Tibial artery (tissue), 4 donors: ENCODE measurements at regions not wholly inside any gene's neighbourhood (a gene's known extent, or its start where the extent isn't known, plus 50 kb on each side); places are given as distances from the start of the nearest gene placed in this dataset.

Experiments
- DNase-seq, 2 donors: peaks; one replicate each; pipeline ENCODE4 v3.0.0-alpha.2; 2019
- H3K27ac ChIP-seq, 2 donors: fragments of 200-600 bp; sonication (generic) in 1 of 2; 1 replicate in 1 of 2; 2 replicates in 1 of 2; pipeline ENCODE4 v1.5.1; 2018 to 2019; ENCODE audit warnings: mild to moderate bottlenecking in 1 of 2
- H3K27me3 ChIP-seq, 2 donors: fragments of 200-600 bp; sonication (generic) in 1 of 2; one replicate each; pipeline versions ENCODE4 v1.5.1 to v1.6.0; 2016 to 2019
- H3K36me3 ChIP-seq, 3 donors: fragments of 200-600 bp; sonication (generic) in 2 of 3; one replicate each; pipeline ENCODE4 v1.5.1; 2016 to 2019; ENCODE audit warnings: mild to moderate bottlenecking in 2 of 3
- H3K4me1 ChIP-seq, 4 donors: fragments of 200-600 bp; sonication (generic) in 2 of 4; 1 replicate in 3 of 4; 2 replicates in 1 of 4; pipeline ENCODE4 v1.5.1; 2016 to 2019
- H3K4me3 ChIP-seq, 2 donors: fragments of 200-600 bp; sonication (generic) in 1 of 2; 1 replicate in 1 of 2; 2 replicates in 1 of 2; pipeline ENCODE4 v1.5.1; 2018 to 2019; ENCODE audit warnings: mild to moderate bottlenecking in 2 of 2
- H3K9me3 ChIP-seq, 3 donors: fragments of 200-600 bp; sonication (generic) in 1 of 3; one replicate each; pipeline ENCODE4 v1.5.1; 2016 to 2019
- CTCF ChIP-seq, 2 experiments: fragments of 200-600 bp in 1 of 2; fragments of 450-650 bp in 1 of 2; IDR thresholded peaks; one replicate each; pipeline ENCODE4 v1.5.1; 2017 to 2019; ENCODE audit warnings: antibody characterized with exemption in 2 of 2, mild to moderate bottlenecking in 1 of 2, moderate library complexity in 1 of 2
- intact Hi-C: fragments of 100-400 bp; cut with DNase I; formaldehyde crosslinking; loops from one replicate; pipeline ENCODE4 v1.15.0; 2023; ENCODE audit warnings: low total_unique reads

GRCh38 chr13:63305641-63306133 is 1890.0 kb upstream of the PCDH20 start:
- Histone ChIP-seq H3K4me3 (no peak overlapping the region), H3K9me3 (no peaks in the 10 kb centered on the region), H3K36me3 (no peaks in the 10 kb centered on the region), H3K27ac (no peak overlapping the region), H3K4me1 (no peaks in the 10 kb centered on the region), H3K27me3 (no peaks in the 10 kb centered on the region)
- no peak for DNase-seq
- intact Hi-C loops = no loop called here
- no peak for TF ChIP-seq CTCF (IDR thresholded peaks at IDR 0.05)

DNA sequence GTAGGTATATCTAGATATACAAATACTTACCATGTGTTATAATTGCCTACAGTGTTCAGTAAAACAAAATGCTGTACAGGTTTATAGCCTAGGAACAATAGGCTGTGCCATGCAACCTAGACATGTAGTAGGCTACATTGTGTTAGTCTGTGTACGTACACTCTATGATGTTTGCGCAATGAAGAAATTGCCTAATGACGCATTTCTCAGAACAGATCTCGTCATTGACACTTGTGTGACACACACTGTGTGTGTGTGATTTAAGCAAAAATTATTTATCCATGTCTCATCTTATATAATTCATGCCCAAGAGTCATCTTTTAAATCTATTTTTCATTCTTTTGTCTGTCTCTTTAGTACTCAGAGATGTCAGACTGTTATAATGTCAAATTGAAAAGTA is 1888.8 kb upstream of the PCDH20 start:
- Histone ChIP-seq H3K27me3 (no peaks in the 10 kb centered on the region), H3K27ac (no peak overlapping the region), H3K4me3 (no peak overlapping the region), H3K36me3 (no peaks in the 10 kb centered on the region), H3K9me3 (no peaks in the 10 kb centered on the region), H3K4me1 (no peaks in the 10 kb centered on the region)
- intact Hi-C loops = no loop called here
- no peak for TF ChIP-seq CTCF (IDR thresholded peaks at IDR 0.05)
- DNase-seq = no peak

DNA sequence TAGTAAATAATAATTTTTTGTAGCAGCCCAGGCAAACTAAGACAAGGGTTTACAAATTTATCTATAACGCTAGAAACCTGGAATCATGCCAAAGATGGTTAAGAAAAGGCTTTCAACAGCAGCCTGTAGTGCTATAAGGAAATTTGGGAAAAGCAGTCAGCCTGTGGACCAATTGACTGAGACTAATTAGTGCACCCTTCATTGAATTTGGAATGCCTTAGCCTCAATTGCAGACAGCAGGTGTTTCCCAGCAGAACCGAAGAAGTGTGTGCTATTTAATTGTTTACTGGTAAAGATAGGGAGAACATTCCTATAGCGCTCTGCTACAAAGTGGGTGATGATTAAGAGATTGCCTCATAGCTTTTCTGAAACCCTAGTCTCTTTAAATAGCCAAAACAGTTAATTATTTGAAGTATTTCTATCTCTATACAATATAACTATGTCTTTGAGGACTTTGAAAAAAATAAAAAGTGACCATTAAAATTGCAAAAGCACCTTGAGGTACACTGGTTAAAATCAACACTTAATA is 1884.3 kb upstream of the PCDH20 start:
- H3K4me1 ChIP-seq = no peaks in the 10 kb centered on the region
- no peaks in the 10 kb centered on the region for H3K9me3 ChIP-seq
- TF ChIP-seq CTCF (IDR thresholded peaks at IDR 0.05) = no peak
- no peaks in the 10 kb centered on the region for H3K36me3 ChIP-seq
- DNase-seq = no peak
- intact Hi-C loops = no loop called here
- H3K27ac ChIP-seq = no peak overlapping the region
- no peak overlapping the region for H3K4me3 ChIP-seq
- H3K27me3 ChIP-seq = no peaks in the 10 kb centered on the region

GRCh38 chr13:63297163-63297562 is 1881.5 kb upstream of the PCDH20 start:
- intact Hi-C loops = no loop called here
- no peak for DNase-seq
- Histone ChIP-seq H3K27ac (no peak overlapping the region), H3K36me3 (no peaks in the 10 kb centered on the region), H3K27me3 (no peaks in the 10 kb centered on the region), H3K9me3 (no peaks in the 10 kb centered on the region), H3K4me1 (no peaks in the 10 kb centered on the region), H3K4me3 (no peak overlapping the region)
- TF ChIP-seq CTCF (IDR thresholded peaks at IDR 0.05) = no peak

DNA sequence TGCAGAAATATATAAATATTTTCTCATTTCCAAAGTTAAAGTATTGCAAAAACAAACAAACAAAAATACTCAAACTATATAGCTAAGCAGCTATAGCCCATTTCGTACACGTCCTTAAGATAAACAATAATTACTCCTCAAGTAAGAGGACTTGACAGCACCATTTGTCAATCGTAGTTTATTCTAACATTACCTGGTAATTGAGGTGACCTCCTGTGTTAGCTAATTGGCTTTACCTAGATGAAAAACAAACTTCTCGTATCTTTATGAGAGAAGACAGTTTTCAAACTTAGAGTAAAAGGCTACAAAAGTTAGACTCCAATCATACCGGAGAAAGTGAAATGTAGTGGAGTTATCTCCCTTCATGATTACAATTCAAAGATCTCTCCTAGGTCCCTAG is 1876.1 kb upstream of the PCDH20 start:
- no peak for TF ChIP-seq CTCF (IDR thresholded peaks at IDR 0.05)
- no peaks in the 10 kb centered on the region for H3K36me3 ChIP-seq
- H3K27ac ChIP-seq = no peak overlapping the region
- H3K4me1 ChIP-seq = no peaks in the 10 kb centered on the region
- intact Hi-C loops = no loop called here
- DNase-seq = no peak
- no peak overlapping the region for H3K4me3 ChIP-seq
- H3K9me3 ChIP-seq = no peaks in the 10 kb centered on the region
- H3K27me3 ChIP-seq = no peaks in the 10 kb centered on the region

DNA sequence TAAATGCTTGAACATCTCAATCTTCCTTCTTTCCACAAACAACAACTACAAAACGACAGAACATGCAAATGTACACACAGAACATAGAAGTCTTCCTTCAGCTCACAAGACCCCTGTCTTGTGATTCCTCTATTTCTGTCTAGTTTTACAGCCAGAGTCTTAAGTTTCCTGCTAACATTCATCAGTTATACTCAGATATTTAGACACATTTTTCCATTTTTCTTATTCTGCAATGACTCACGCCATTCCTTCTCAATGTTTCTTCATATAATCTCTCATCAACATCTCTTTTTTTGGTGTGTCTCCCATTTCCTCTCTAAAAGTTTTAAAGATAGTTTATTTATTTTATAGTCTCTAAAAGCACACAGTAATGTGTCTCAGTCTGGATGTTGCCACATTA is 1872.9 kb upstream of the PCDH20 start:
- Histone ChIP-seq H3K36me3 (no peaks in the 10 kb centered on the region), H3K27me3 (no peaks in the 10 kb centered on the region), H3K9me3 (no peaks in the 10 kb centered on the region), H3K4me3 (no peak overlapping the region), H3K4me1 (no peaks in the 10 kb centered on the region), H3K27ac (no peak overlapping the region)
- intact Hi-C loops = no loop called here
- no peak for TF ChIP-seq CTCF (IDR thresholded peaks at IDR 0.05)
- DNase-seq = no peak
